GM20000 (cell line): ENCODE measurements at regions not wholly inside any gene's neighbourhood (a gene's known extent, or its start where the extent isn't known, plus 50 kb on each side); places are given as distances from the start of the nearest gene placed in this dataset.
"Not testable (repeated sequence)": the region's sequence is repeated elsewhere in the genome, so short reads cannot be mapped to it uniquely, and the experiment has no call there.

Experiments
- DNase-seq: peaks from one replicate; pipeline ENCODE4 v3.0.0; 2012; ENCODE audit warnings: low spot score
- TF ChIP-seq, protein P1 (sequence below): IDR thresholded peaks from 2 replicates; pipeline ENCODE4 v1.5.1; 2012; ENCODE audit warnings: mild to moderate bottlenecking, control low read depth; ENCODE audit errors: extremely low read depth, missing control alignments

DNA sequence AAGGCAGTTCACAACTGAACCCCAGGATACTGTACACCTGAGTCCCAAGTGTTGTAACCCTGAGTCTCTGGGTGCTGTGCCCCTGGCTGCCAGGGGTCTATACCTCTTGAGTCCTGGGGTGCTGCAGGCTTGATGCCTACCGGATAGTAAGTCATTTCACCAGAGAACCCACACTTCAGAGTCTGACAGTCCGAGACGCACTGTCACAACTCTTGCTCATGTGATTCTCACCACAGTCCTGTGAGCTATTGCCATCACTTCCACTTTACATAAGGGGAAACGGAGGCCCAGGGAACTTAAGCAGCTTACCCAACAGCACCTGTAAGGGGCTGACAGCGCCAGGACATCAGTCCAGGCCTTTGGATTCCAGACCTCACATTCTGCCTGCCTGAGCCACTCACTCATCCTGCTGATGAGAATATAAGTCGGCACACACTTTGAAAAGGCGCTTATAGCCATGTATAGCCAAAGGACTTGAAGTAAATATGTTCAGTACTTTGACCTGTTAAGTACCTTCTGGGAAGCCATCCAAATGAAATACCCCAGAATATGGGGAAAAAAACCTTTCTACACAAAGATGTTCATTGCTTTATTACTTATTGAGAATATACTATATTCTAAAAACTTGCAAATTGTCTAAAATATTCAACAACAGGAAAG lies 180.7 kb upstream of the ID2 start:
- TF ChIP-seq, protein P1, sequence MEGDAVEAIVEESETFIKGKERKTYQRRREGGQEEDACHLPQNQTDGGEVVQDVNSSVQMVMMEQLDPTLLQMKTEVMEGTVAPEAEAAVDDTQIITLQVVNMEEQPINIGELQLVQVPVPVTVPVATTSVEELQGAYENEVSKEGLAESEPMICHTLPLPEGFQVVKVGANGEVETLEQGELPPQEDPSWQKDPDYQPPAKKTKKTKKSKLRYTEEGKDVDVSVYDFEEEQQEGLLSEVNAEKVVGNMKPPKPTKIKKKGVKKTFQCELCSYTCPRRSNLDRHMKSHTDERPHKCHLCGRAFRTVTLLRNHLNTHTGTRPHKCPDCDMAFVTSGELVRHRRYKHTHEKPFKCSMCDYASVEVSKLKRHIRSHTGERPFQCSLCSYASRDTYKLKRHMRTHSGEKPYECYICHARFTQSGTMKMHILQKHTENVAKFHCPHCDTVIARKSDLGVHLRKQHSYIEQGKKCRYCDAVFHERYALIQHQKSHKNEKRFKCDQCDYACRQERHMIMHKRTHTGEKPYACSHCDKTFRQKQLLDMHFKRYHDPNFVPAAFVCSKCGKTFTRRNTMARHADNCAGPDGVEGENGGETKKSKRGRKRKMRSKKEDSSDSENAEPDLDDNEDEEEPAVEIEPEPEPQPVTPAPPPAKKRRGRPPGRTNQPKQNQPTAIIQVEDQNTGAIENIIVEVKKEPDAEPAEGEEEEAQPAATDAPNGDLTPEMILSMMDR = no peak
- no peak for DNase-seq

DNA sequence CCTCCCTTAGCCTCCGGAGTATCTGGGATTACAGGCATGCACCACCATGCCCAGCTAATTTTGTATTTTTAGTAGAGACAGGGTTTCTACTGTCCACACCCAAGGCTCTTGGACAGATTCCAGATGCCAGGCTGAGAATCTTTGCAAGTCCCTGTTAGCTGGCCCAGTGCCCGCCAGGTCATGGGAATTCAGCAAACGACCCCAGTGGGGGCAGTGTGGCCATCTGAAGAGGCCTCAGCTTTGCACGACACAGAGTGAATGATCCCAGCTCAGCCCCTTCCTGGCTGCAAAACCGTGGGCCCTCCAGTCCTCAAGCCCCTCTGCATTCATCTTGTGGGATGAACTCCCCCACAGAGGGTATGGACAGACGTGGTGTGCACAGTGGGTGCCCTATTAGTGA lies 179.5 kb upstream of the ID2 start:
- TF ChIP-seq, protein P1 = no peak
- DNase-seq = no peak

DNA sequence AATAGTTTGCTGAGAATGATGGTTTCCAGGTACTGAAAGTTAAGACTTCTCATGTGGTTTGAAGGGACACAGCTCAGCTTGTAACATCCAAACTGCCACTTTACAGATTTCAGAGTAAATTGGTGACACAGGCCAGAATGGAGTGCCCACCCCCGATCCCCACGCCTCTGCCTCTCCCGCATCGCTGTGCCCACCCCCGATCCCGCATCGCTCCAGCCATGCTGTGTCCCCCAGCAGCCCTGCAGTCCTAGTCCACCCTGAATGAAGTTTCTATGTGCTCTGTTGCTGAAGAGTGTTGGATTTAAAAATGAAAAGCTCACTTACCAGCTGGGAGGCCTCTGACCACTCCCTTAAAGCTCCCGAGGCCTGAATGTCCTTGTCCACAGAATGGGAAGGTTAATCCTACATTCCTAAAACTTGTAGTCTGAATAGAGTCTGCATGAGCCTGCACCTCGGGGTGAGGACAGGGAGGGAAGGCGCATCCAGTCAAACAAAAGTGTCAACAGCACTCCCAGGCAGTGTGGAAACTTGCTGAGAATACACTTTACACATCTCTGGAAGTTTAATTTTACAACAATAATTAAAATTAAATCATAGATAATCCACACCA lies 176.4 kb upstream of the ID2 start:
- TF ChIP-seq, protein P1 = no peak

DNA sequence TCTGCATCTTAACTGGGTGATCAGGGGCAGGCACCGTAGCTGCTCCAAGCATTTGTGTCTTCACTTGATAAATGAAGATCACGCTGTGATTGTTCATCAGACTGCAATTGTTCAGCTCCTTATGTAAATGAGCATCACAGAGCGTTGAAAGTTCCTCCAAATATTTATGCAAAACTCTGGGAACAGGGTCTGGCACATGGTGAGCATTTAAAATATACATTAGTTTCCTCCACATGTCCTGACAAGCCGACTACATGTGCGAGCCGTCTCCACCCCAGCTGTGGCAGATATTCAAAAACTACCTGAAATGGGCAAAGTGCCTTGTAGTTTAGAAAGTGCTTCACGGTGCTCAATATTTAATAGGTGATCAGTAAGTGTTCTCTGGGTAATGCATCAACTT lies 175.1 kb upstream of the ID2 start:
- no peak for DNase-seq

More for the DNA sequence above, 176.4 kb upstream of the ID2 start:
- DNase-seq = no peak

DNA sequence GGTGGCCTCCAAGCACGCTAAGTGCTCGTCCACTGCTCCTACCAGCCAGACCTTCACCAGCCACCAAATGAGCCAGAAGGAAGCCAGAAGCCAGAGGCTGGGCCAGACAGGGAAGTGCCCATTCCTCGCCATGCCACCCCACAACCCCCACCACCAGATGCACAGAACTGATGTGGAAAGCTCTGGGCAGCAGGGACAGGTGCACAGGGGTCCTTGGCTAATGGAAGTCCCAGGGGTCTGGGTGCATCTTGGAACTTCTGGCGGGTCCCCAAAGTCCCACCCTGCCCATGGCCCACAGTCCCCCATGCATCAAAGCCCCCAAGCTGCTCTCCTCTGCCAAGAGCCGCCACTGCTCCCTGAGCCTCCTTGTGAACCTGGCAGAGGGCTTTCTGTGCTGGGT lies 173.1 kb upstream of the ID2 start:
- DNase-seq = no peak
- TF ChIP-seq, protein P1 = no peak

More for the DNA sequence above, 175.1 kb upstream of the ID2 start:
- TF ChIP-seq, protein P1 = no peak

DNA sequence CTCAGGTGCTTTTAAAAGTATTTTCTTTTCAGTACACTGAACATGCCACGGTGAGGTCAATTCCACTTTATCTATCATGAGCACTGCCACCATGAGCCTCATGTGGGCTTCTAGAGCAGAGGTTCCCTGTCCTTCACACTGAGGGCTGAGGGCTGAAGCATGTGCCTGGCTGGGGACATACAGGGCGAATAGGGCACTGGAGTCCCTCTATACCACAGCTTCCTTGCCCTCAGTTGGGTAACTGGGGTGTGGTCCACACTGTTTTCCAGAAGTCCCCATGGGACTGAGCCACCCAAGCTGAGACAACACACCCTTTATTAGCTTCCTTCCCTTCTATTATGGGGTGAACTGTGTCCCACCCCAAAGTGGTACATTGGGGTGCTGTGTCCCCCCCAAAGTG lies 172.2 kb upstream of the ID2 start:
- TF ChIP-seq, protein P1 = no peak
- no peak for DNase-seq

DNA sequence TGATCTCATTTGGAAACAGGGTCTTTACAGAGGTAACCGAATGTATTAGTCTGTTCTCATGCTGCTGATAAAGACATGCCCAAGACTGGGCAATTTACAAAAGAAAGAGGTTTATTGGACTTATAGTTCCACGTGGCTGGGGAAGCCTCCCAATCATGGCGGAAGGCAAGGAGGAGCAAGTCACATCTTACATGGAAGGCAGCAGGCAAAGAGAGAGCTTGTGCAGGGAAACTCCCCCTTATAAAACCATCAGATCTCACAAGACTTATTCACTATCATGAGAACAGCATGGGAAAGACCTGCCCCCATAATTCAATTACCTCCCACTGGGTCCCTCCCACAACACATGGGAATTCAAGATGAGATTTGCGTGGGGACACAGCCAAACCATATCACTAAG lies 171.8 kb upstream of the ID2 start:
- not testable (repeated sequence) for DNase-seq

DNA sequence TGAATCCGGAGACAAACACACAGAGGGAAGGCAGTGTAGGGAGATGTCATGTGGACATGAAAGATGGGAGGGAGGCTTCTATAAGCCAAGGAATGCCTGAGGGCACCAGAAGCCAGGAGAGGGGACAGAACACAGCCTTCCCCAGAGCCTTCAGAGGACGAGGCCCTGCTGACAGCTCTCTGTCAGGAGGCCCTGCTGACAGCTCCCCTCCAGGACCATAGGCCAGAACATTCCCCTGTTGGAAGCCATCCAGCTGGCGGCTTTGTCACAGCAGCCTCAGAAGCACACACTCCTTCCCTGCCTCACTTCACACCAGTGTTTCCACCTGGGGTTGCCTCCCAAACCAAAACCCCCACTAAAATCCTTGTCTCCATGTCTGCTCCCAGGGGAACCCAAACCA lies 171.3 kb upstream of the ID2 start:
- DNase-seq = no peak
- TF ChIP-seq, protein P1 = no peak
